ENCODE measurements at regions not wholly inside any gene's neighbourhood (a gene's known extent, or its start where the extent isn't known, plus 50 kb on each side); places are given as distances from the start of the nearest gene placed in this dataset.

GRCh38 chr5:99070822-99071221, 142.0 kb upstream of the CHD1 start:
- Histone ChIP-seq H3K9me2 (replicated peaks; ENCODE audit: low read length) (no peaks in the 10 kb centered on the region), H3K36me3 (ENCODE audit: low read depth, low read length) (no peaks in the 10 kb centered on the region), H3K27me3 (ENCODE audit: low read length) (no peaks in the 10 kb centered on the region), H3K4me3 (ENCODE audit: low read length) (no peak overlapping the region), H3K9me3 (ENCODE audit: low read length) (no peaks in the 10 kb centered on the region), H3K27ac (ENCODE audit: low read length) (no peak overlapping the region), H3K4me2 (ENCODE audit: low read length) (no peak overlapping the region), H3K4me1 (ENCODE audit: insufficient read depth, low read length) (no peaks in the 10 kb centered on the region), H3K79me2 (ENCODE audit: low read length) (no peaks in the 10 kb centered on the region), H4K20me1 (ENCODE audit: low read length) (no peaks in the 10 kb centered on the region), H3K9ac (ENCODE audit: low read length) (no peak overlapping the region), H3F3A (ENCODE audit: low read length, unreplicated experiment) (no peaks in the 10 kb centered on the region), H2AFZ (ENCODE audit: low read length) (no peak overlapping the region)
- ATAC-seq (no peak; the same call in 1 of the 2 replicates), DNase-seq (no peak)
- CTCF ChIA-PET = no interaction called here
- TF ChIP-seq EZH2 (IDR thresholded peaks at IDR 0.05; ENCODE audit: low read length, unreplicated experiment) (no peak), EZH2phosphoT487 (IDR thresholded peaks at IDR 0.05; ENCODE audit: borderline replicate concordance, low read length) (no peak), CTCF (conservative IDR thresholded peaks at IDR 0.05; ENCODE audit: low read depth, low read length) (no peak)
- BruUV-seq (replicated peaks) = no TSS peak
- POLR2A ChIA-PET (ENCODE audit: unreplicated experiment) = no interaction called here
- intact Hi-C loops (cut with micrococcal nuclease) = no loop called here

- Histone ChIP-seq H3K36me3 (ENCODE audit: low read depth, low read length) (no peaks in the 10 kb centered on the region), H3K9me3 (ENCODE audit: low read length) (no peaks in the 10 kb centered on the region)
- intact Hi-C loops (cut with micrococcal nuclease) = no loop called here
These were observed 141.6 kb upstream of the CHD1 start for GRCh38 chr5:99070362-99070761.

More at GRCh38 chr5:99070362-99070761, 141.6 kb upstream of the CHD1 start:
- Histone ChIP-seq H2AFZ (ENCODE audit: low read length) (no peak overlapping the region), H3K27ac (ENCODE audit: low read length) (no peak overlapping the region), H3F3A (ENCODE audit: low read length, unreplicated experiment) (no peaks in the 10 kb centered on the region), H3K27me3 (ENCODE audit: low read length) (no peaks in the 10 kb centered on the region), H4K20me1 (ENCODE audit: low read length) (no peaks in the 10 kb centered on the region), H3K4me1 (ENCODE audit: insufficient read depth, low read length) (no peaks in the 10 kb centered on the region), H3K79me2 (ENCODE audit: low read length) (no peaks in the 10 kb centered on the region), H3K9me2 (replicated peaks; ENCODE audit: low read length) (no peaks in the 10 kb centered on the region), H3K4me3 (ENCODE audit: low read length) (no peak overlapping the region), H3K9ac (ENCODE audit: low read length) (no peak overlapping the region), H3K4me2 (ENCODE audit: low read length) (no peak overlapping the region)
- ATAC-seq = peak; percentile 100
- ChIA-PET CTCF (no interaction called here), POLR2A (ENCODE audit: unreplicated experiment) (no interaction called here)
- no peak for TF ChIP-seq CTCF (conservative IDR thresholded peaks at IDR 0.05; ENCODE audit: low read depth, low read length)
- TF ChIP-seq EZH2 (IDR thresholded peaks at IDR 0.05; ENCODE audit: low read length, unreplicated experiment) = no peak
- TF ChIP-seq EZH2phosphoT487 (IDR thresholded peaks at IDR 0.05; ENCODE audit: borderline replicate concordance, low read length) = no peak
- no peak for DNase-seq
- no TSS peak for BruUV-seq (replicated peaks)

All from PC-3 (cell line).